HG02759 (cell line): ENCODE measurements at regions not wholly inside any gene's neighbourhood (a gene's known extent, or its start where the extent isn't known, plus 50 kb on each side); places are given as distances from the start of the nearest gene placed in this dataset.
"Not testable (repeated sequence)": the region's sequence is repeated elsewhere in the genome, so short reads cannot be mapped to it uniquely, and the experiment has no call there.

ENCODE experiments used
- ATAC-seq: cut with Tn5 transposase; IDR thresholded peaks from one replicate; pipeline ENCODE4 v1.9.1; 2021; ENCODE audit warnings: mild to moderate bottlenecking, moderate library complexity; ENCODE audit not compliant: unreplicated experiment

- ATAC-seq, result no peak
Measured at GRCh38 chr1:112818990-112819689, 104.0 kb upstream of the PPM1J start.

DNA sequence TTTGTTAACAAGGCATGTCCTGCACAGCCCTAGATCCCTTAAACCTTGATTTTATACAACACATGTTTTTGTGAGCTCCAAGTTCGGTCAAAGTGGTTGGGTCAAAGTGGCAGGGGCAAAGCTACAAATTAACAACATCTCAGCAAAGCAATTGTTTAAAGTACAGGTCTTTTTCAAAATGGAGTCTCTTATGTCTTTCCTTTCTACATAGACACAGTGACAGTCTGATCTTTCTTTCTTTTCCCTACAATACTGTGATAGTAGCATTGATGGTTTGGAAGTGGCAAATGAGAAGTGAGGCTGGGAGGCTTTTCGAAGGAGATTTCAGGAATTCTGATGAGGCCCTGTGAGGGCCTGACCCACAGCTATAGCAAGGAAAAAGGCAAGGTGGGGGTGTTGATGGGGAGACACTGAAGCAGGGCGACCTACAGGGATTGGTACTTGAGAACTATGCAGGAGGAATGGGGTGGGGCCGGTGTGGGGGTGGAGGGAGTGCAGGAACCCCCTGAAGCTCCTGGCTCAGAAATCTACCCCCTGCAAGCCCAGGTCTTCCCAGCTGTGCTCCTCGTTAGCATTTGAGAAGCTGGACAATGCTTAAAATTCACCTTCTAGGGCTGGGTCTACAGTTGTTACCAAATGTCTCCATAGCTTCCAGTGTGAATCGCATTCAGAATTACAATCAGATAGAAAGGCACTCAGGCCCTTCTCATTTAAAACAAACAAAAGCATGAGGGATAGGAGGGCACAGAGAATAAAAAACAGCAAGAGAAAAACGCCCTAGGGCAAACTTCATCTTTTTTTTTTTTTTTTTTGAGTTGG, 102.6 kb upstream of the PPM1J start:
- no peak for ATAC-seq

DNA sequence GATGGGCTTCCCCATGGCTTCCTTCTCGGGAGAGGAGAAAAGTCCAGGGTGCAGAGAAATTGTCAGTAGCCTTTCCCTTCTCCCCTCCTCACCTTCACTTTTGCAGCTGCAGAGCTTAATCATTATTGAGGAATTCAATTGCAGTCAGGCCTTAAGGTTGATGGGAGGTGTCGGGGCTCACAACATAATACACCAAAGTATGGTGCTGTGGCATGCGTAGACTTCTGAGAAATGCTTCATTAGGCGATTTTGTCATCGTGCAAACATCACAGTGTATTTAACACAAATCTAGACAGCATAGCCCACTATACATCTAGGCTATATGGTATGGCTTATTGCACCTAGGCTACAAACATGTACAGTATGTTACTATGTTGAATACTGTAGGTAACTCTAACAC, 100.2 kb upstream of the PPM1J start:
- no peak for ATAC-seq

- not testable (repeated sequence) for ATAC-seq
Measured at GRCh38 chr1:112814645-112815044, 99.5 kb upstream of the PPM1J start.

GRCh38 chr1:112808861-112809684, 93.9 kb upstream of the PPM1J start:
- peak; percentile 58 for ATAC-seq

- no peak for ATAC-seq
Measured at GRCh38 chr1:112807999-112808398, 92.9 kb upstream of the PPM1J start.

DNA sequence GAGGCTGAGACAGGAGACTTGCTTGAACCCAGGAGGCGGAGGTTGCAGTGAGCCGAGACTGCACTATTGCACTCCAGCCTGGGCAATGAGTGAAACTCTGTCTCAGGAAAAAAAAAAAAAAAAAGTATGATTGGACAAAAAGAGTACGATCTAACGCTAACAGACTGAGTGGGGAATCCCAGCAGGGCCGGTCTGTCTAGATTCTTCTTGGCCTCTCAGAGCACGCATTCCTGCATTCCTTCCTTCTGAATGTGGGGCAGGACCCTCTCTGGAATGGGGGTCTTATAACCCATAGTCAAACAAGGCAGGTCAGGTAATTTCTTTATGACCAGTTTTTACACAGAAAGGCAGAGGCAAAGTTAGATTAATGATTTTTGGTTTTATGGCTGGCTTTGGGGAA, 92.0 kb upstream of the PPM1J start:
- no peak for ATAC-seq

GRCh38 chr1:112806090-112806642, 91.0 kb upstream of the PPM1J start:
- ATAC-seq, result no peak

GRCh38 chr1:112805155-112805853, 90.2 kb upstream of the PPM1J start:
- ATAC-seq, result no peak

DNA sequence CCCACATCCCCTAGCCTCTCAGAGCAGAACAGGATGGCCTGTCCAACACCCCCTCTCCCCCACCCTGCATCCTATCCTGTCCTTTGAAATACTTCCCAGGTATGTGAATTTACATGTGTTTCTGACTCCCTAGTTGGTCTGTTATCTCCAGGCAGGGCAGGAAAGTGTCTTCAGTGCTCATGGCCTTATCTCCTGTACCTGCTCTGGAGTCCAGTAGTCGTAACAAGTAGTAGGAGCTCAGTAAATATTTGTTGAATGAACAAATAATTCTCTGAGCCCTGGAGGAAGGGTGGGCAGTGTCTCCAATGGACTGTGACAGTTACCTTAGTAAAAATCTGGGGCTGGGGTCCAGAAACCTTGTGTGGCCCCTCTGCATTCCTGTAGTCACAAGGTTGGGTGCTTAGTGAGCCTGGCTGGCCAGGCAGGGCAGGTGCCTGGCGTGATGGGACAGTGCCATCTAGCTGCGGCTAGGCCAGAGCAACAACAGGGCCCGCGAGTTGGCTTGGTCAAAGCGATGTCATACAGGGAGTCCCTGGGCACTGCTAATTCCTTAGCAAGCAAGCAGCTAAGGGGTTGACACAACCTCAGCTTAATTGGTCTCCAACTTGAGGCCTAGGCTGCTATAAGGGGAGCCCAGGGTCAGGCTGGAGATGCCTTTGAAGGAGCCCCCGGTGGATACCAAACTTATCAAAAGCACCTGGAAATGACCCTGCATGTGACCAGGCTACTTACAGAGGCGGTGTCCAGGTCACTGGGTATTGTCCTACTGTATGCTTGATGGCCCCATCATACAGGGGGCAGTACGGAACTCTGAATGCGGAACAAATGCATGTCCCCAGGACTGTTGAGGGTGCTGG, 89.0 kb upstream of the PPM1J start:
- ATAC-seq, result peak; percentile 61

DNA sequence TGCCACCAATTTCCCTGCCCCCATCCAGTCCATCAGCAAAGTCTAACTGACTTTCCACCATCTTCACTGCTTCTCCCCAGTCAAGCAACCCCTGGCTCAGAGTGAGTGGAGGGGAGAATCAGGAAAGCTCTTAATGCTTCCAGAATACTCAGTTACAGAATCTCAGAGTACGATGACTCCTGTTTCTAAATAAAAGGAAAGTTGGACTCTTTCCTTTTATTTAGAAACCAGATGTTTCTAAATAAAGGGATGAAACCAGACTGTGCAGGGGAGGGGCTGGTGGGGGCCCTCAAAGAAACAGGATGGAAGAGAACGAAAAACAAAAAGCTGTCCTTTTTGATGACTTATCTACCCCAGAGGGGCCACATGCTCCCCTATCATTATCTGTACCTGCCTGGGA, 85.2 kb upstream of the PPM1J start:
- no peak for ATAC-seq

GRCh38 chr1:112798292-112798691, 83.2 kb upstream of the PPM1J start:
- no peak for ATAC-seq

- no peak for ATAC-seq
Measured at GRCh38 chr1:112797224-112797623, 82.1 kb upstream of the PPM1J start.

DNA sequence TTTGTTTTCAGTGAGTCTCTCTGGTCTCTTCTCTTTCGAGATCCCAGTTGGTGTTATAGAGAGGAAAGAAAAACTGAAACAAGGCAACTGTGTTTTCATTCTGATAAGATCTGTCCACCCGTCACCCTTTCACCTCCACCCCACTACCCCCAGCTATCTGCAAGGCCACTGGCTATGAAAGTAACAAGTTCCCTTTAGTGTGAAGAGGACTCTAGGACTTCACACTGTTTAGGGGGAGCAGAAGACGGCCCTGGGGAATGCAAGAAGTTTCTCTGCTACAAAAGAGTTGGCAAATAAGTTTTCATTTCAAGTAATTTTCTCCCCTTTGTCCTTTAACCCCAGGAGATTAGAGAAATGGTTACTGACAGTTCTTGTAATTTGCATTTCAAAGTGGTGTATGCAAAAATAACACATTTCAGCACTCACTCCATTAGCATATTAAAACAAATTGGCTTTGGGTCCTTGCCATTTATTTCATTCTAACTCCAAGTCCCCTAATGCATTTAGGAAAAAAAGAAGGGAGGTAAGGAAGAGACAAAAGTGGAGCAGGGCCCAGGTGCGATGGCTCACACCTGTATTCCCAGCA, 79.6 kb upstream of the PPM1J start:
- ATAC-seq, result no peak

DNA sequence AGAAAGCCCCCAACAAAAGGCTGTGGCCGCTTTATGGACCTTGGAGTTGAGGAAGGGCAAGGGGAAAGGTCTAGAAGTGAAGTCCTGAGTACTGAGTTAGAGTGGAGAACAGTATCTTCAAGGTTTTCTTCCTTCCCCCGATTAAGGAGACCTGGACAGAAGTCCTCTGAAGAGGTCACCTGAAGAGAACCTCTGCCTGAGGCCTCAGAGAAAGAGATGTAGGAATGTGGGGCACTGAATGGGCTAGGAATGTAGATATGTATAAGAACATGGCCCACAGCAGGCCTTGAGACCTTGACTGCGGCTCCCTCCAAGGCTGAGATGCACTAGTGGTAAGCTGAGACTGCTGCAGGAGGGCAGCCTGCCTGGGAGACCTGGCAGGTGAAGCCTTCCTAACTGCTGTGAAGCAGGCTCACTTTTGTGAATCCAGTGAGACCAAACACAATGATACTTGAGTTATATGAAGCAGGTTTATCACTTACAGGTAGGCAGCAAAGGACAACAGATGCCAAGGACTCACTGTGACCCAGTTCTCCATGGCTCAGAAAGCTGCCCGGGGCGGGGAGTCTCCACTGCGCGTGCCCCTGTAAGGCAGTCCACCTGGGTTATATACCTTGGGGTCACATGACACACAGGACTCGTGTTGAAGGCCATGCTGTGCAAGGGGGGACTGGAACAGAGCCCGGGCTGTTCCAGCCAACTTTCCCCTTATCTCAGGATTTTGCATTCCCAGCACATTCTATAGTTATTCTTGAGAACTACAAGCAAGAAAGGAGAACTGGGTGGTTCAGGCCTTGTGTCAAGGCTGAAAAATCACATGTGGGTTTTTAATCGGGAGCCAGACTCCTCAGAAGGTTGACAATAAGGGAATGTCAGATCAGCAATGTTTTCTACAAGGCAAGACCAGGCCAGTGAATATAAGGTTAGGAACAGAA, 78.8 kb upstream of the PPM1J start:
- ATAC-seq, result no peak

- no peak for ATAC-seq
Measured at GRCh38 chr1:112791723-112792104, 76.6 kb upstream of the PPM1J start.

- ATAC-seq, result no peak
Measured at GRCh38 chr1:112790920-112791722, 76.0 kb upstream of the PPM1J start.
